Fibroblast of gingiva (primary cell): ENCODE measurements at regions not wholly inside any gene's neighbourhood (a gene's known extent, or its start where the extent isn't known, plus 50 kb on each side); places are given as distances from the start of the nearest gene placed in this dataset.

ENCODE experiments used
- DNase-seq: peaks from one replicate; pipeline ENCODE4 v3.0.0-alpha.2; 2011; ENCODE audit warnings: low read depth

- no peak for DNase-seq
These were observed 178.6 kb upstream of the RBMS1 start for GRCh38 chr2:160672211-160672610.

- no peak for DNase-seq
These were observed 180.6 kb upstream of the RBMS1 start for GRCh38 chr2:160674146-160674750.

DNA sequence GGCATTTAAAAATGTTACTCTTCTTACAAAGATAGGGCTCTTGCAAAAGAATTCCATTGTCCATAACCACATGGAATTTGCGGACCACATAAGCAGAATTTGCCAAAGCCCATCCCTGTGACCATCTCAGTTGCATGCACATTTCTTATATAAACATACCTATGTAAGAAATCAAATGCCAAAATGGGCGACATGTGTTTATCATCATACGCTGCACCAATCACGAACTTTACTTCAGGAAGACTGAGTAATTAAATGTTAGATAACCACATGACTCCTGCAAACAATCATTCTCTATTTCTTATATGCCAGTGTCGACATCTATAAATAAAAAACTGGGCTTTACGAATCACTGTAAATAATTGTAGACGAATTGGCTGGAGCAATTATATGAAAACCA is 186.1 kb upstream of the RBMS1 start:
- DNase-seq, result peak; percentile 17

DNA sequence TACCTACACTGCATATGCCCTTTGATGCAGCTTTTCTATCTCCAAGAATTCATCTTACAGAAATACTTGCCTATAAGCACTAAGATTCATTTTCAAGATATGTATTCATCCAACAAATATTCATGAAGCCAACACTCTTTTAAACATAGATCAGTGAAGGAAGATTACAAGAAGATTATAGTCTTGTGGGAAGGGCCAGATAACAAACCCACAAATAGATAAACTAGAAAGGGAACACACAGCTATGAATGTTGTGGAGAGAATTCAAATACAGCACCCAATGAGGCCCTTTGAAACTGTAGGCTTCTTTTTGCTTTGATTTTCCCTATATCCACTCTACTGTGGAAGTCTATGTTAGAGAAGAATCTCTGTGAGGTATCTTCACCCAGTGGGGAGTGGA is 186.7 kb upstream of the RBMS1 start:
- DNase-seq, result no peak

DNA sequence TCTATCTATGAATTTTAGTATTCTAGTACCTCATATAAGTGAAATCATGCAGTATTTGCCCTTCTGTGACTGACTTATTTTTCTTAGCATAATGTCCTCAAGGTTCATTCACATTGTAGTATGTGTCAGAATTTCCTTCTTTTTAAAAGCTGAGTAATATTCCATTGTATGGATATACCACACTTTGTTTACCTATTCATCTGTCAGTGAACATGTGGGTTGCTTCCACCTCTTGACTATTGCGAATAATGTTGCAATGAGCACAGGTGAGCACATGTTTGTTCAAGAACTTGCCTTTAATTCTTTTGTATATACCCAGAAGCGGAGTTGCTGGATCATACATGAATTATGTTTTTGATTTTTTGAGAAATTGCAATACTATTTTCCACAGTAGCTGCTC is 187.4 kb upstream of the RBMS1 start:
- no peak for DNase-seq

- no peak for DNase-seq
These were observed 189.6 kb upstream of the RBMS1 start for GRCh38 chr2:160683206-160683605.

GRCh38 chr2:160687629-160688028 is 194.0 kb upstream of the RBMS1 start:
- no peak for DNase-seq

DNA sequence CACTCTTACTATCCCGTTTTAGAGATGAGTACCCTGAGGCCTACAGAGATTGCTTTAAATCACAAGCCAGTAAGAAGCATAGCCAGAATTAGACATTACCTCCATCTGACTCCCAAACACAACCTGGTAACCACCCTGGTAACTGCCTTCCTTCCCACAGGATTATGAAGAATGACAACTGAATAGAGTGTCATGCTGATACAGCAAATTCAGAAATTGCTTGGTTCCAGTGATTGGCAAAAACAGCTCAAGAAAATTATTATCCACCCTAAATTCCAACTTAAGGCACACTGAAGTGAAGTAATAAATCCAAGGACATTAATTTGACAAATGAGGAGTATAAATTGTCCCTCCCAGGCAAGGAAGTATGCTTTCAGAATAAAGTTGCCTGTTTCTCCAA is 195.8 kb upstream of the RBMS1 start:
- DNase-seq, result no peak

- DNase-seq, result no peak
These were observed 200.6 kb upstream of the RBMS1 start for GRCh38 chr2:160694221-160694620.

DNA sequence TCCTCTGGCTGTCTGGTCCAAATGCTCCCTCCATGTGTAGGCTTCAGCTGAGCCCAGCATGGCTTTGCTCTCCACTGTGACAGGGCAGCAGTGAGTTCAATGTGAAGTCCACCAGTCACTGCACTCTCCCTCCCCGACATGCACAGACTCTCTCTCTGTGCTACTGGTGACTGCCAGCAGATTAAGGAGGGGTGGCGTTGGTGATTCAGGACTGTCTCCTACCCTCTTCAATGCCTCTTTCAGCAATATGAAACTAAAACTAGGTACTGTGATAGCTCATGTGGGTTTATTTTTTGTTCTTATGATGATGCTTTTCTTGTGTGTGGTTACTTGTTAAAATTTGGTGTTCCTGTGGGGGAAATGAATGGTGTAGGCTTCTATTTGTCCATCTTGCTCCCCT is 201.0 kb upstream of the RBMS1 start:
- DNase-seq, result no peak

DNA sequence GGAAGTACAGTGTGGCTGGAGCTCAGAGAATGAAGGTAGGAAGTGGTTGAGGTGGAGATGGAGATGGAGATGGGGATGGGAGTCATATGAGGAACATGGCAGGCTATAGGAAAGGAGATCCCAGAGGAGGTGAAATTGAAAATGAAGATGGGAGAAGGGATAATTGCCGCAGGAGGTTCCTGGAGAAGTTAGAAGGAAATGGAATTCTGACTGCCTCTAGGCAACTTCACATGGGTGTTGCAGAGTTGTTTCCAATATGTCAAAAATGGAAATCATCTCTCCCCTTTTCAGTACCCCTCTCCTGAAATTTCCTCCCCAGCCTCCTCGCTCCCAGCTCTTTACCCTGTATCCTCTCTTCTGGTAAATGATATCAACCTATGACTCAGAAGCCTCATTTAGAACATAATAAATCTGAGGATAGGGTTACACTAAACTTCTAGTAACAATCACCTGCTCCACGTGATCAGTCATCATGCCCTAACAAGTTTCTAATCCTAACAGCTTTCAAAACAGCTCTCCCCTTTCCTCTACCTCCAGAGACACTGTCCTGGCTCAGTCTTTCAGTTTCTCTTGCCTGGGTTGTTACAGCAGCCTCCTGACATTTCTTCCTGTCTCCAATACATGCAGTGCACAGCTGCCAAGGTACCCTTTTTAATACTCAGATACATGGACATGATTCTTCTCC is 201.9 kb upstream of the RBMS1 start:
- peak; percentile 13 for DNase-seq

DNA sequence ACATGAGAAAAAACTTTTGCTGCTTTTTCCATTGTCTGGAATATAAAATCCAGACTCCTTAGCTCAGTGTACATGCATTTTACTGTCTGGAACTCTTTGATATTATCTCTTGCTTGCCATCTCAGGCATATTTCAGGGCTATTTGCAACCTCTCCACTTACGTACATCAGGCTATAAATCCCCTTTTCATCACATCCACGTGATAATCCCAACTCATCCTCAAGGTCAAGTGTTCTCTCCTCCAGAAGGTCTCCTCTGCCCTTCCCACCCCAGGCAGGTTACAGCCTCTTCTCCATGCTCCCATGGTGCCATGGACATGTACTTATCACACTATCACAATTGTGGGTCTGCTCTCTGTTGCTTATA is 202.5 kb upstream of the RBMS1 start:
- DNase-seq, result no peak

GRCh38 chr2:160697817-160698216 is 204.2 kb upstream of the RBMS1 start:
- DNase-seq, result no peak

- DNase-seq, result peak; percentile 3
These were observed 206.6 kb upstream of the RBMS1 start for GRCh38 chr2:160700021-160700814.

DNA sequence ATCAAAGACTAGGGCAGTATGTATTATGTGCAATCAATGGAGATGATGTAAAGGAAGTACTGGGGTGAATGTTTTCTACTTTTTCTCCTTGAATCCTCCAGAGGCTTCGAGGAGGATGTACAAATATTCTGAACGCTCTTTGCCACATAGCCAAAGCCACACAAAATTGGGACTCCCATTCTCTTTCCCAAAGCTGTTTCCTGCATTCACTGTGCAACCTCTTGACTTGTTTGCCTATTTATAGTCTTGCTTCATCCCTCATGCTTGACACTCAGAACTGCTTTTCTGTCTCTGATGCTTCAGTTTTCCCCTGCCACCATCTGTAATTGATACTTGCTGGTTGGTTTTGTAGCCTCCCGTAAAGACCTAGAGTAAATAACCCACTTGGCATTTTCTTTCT is 208.2 kb upstream of the RBMS1 start:
- peak; percentile 27 for DNase-seq

DNA sequence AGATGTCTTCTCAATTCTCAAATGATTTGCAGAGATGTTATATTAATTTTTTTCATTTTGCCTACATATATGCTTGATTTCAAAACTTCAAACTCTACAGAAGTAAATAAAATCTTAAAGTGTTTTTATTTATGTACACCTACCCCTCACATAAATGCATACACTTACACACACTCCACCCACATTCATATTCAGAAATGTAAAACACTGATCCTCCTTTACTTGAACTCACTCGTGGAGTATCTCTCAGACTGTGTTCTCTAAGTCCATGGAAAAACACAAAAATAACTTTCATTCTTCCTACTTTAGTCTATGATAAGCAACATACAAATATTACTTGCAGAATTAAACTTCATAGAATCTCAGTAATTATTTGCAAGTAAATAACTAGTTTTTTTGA is 209.1 kb upstream of the RBMS1 start:
- DNase-seq, result no peak

GRCh38 chr2:160703648-160704585 is 210.3 kb upstream of the RBMS1 start:
- peak; percentile 60 for DNase-seq

- no peak for DNase-seq
These were observed 221.8 kb upstream of the RBMS1 start for GRCh38 chr2:160715428-160715827.

DNA sequence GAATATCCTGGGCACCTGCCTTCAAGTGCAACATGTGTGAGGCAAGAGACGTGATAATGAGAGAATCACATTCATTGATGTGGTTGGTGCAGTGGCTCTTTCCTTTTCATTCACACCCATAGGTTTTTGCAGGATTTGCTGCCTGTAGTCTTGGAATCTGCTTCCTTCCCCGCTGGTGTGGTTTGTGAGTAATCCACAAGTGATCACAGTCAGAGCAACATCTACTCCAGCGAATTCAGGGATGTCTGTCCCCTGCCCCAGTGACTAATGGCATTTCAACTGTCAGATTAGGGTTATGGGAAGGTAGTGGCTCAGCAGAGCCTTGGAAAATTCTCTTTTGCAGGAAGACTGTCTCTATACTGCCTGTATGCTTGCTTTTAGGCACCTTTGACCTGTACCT is 225.5 kb upstream of the RBMS1 start:
- no peak for DNase-seq

DNA sequence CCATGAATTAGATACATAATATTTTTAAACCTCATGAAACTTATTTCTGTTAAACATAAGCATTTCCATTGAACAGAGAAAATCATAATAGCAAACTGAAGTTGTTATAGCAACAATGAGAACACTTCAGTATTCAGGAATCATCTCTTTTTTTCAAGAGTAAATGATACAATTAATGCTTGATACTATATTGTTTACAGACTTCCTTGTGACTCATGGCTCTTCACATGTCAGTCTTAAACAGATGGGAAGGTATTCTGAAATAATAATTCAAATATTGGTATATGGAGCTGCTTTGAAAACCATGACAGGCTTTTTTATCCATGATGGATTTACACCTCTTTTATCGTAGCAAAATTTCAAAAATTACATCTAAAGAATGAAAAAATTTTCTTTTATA is 226.5 kb upstream of the RBMS1 start:
- DNase-seq, result no peak

DNA sequence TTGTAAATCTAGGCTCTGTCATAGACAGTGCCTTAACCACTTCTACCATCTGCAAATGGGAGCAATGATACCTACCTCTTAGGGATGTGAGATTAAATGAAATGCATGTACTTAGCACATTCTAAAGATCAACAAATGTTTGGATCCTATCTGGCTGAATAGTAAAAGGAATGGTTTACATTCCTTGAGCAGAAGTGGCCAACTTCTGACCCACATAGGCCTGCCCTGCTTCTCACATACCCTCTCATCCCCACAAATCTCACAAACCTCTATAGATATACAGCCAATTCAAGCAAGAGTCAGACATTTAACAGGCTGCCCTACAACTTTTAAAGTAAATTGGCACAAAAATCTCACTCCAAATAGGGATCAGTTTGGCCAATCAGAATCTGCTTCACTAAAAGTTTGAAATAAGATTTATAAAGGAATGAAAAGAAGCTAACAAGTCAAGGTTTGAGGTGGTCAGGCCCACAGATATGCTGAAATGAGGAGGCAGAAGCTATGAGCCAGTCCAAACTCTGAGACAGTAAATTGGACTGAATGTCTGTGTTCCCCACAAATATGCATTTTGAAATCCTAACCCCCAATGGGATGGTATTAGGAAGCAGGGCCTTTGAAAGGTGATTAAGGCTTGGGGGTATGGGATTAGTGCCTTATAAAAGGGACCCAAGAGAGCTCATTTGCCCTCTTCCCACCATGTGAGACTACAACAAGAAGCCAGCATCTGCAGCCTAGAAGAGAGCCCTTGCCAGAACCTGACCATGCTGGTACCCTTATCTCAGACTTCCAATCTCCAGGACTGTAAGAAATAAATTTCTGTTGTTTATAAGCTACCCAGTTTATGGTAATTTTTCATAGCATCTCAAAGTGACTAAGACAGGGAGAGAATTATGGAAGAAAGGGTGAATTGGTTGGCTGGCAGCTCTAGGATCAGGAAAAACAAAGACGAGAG is 227.8 kb upstream of the RBMS1 start:
- peak; percentile 14 for DNase-seq
